HEK293T (cell line): ENCODE measurements at regions not wholly inside any gene's neighbourhood (a gene's known extent, or its start where the extent isn't known, plus 50 kb on each side); places are given as distances from the start of the nearest gene placed in this dataset.

ENCODE experiments used
- ARNT ChIP-seq: fragments of 450-650 bp; IDR thresholded peaks from 2 replicates; pipeline ENCODE4 v1.6.1; 2017; ENCODE audit warnings: mild to moderate bottlenecking
- CTBP1 ChIP-seq: fragments of 450-650 bp; IDR thresholded peaks from 2 replicates; pipeline ENCODE4 v1.6.1; 2016; ENCODE audit warnings: borderline replicate concordance
- FOXA1 ChIP-seq: fragments of 450-650 bp; IDR thresholded peaks from 2 replicates; pipeline ENCODE4 v1.6.1; 2016; ENCODE audit warnings: mild to moderate bottlenecking
- FOXM1 ChIP-seq: fragments of 450-650 bp; IDR thresholded peaks from 2 replicates; pipeline ENCODE4 v1.6.1; 2017; ENCODE audit warnings: mild to moderate bottlenecking, borderline replicate concordance
- NFRKB ChIP-seq: fragments of 450-650 bp; IDR thresholded peaks from 2 replicates; pipeline ENCODE4 v1.6.1; 2016; ENCODE audit warnings: mild to moderate bottlenecking, moderate library complexity
- SP1 ChIP-seq: fragments of 450-650 bp; IDR thresholded peaks from 2 replicates; pipeline ENCODE4 v1.6.1; 2017
- SUZ12 ChIP-seq: fragments of 450-650 bp; IDR thresholded peaks from 2 replicates; pipeline ENCODE4 v1.6.1; 2016; ENCODE audit warnings: mild to moderate bottlenecking
- TARDBP ChIP-seq: fragments of 450-650 bp; IDR thresholded peaks from 2 replicates; pipeline ENCODE4 v1.6.1; 2016

GRCh38 chr19:30228835-30229524 is 143.2 kb upstream of the ZNF536 start:
- TF ChIP-seq NFRKB (no peak), ARNT (no peak), FOXA1 (no peak), SP1 (no peak), FOXM1 (no peak), SUZ12 (no peak), CTBP1 (no peak), TARDBP (no peak)
